Loucy (cell line): ENCODE measurements at regions not wholly inside any gene's neighbourhood (a gene's known extent, or its start where the extent isn't known, plus 50 kb on each side); places are given as distances from the start of the nearest gene placed in this dataset.

Experiments
- CTCF ChIP-seq: fragments of 200-600 bp; sonication (generic); conservative IDR thresholded peaks from 2 replicates; pipeline ENCODE4 v1.5.1; 2014; ENCODE audit warnings: mild to moderate bottlenecking, antibody characterized with exemption, low read length
- EZH2phosphoT487 ChIP-seq: fragments of 200-600 bp; IDR thresholded peaks from 2 replicates; pipeline ENCODE4 v1.6.1; 2018; ENCODE audit warnings: antibody characterized with exemption, mild to moderate bottlenecking, moderate library complexity, borderline replicate concordance

GRCh38 chr1:65541161-65541560, 120.7 kb downstream of the LEPR start:
- TF ChIP-seq CTCF (no peak), EZH2phosphoT487 (no peak)
